Fibroblast of skin of left biceps (primary cell): ENCODE measurements at regions not wholly inside any gene's neighbourhood (a gene's known extent, or its start where the extent isn't known, plus 50 kb on each side); places are given as distances from the start of the nearest gene placed in this dataset.
"Not testable (repeated sequence)": the region's sequence is repeated elsewhere in the genome, so short reads cannot be mapped to it uniquely, and the experiment has no call there.

Experiments
- DNase-seq, 2 experiments: peaks; one replicate each; pipeline ENCODE4 v3.0.0-alpha.2; 2013; ENCODE audit warnings: low read depth in 2 of 2

- DNase-seq = no peak
Measured at GRCh38 chr6:169014211-169015197, 239.1 kb downstream of the THBS2 start.

- no peak for DNase-seq
Measured at GRCh38 chr6:169009628-169010027, 244.0 kb downstream of the THBS2 start.

GRCh38 chr6:169008641-169009257, 244.9 kb downstream of the THBS2 start:
- no peak for DNase-seq

GRCh38 chr6:169005166-169005565, 248.5 kb downstream of the THBS2 start:
- no peak for DNase-seq

- no peak for DNase-seq
Measured at GRCh38 chr6:169000022-169000421, 253.6 kb downstream of the THBS2 start.

GRCh38 chr6:168999392-168999791, 254.3 kb downstream of the THBS2 start:
- no peak for DNase-seq

GRCh38 chr6:168996356-168996625, 257.4 kb downstream of the THBS2 start:
- DNase-seq = no peak

- DNase-seq = no peak
Measured at GRCh38 chr6:168995526-168996355, 257.9 kb downstream of the THBS2 start.

GRCh38 chr6:168994956-168995355, 258.7 kb downstream of the THBS2 start:
- no peak for DNase-seq

- DNase-seq = no peak
Measured at GRCh38 chr6:168992446-168993144, 261.1 kb downstream of the THBS2 start.

GRCh38 chr6:168991695-168992094, 262.0 kb downstream of the THBS2 start:
- DNase-seq = not testable (repeated sequence)

- no peak for DNase-seq
Measured at GRCh38 chr6:168990019-168990751, 263.5 kb downstream of the THBS2 start.

- no peak for DNase-seq
Measured at GRCh38 chr6:168989421-168989820, 264.2 kb downstream of the THBS2 start.

- no peak for DNase-seq
Measured at GRCh38 chr6:168988801-168989200, 264.8 kb downstream of the THBS2 start.

GRCh38 chr6:168988280-168988679, 265.4 kb downstream of the THBS2 start:
- no peak for DNase-seq

GRCh38 chr6:168985705-168986104, 267.9 kb downstream of the THBS2 start:
- no peak for DNase-seq

- DNase-seq = no peak
Measured at GRCh38 chr6:168983925-168984324, 269.7 kb downstream of the THBS2 start.

GRCh38 chr6:168981187-168981586, 272.5 kb downstream of the THBS2 start:
- DNase-seq = no peak

- no peak for DNase-seq
Measured at GRCh38 chr6:168979254-168979653, 274.4 kb downstream of the THBS2 start.

- no peak for DNase-seq
Measured at GRCh38 chr6:168972128-168972527, 281.5 kb downstream of the THBS2 start.

GRCh38 chr6:168971549-168971948, 282.1 kb downstream of the THBS2 start:
- no peak for DNase-seq
